Epithelial cell of esophagus (primary cell): ENCODE measurements at regions not wholly inside any gene's neighbourhood (a gene's known extent, or its start where the extent isn't known, plus 50 kb on each side); places are given as distances from the start of the nearest gene placed in this dataset.
"Not testable (repeated sequence)": the region's sequence is repeated elsewhere in the genome, so short reads cannot be mapped to it uniquely, and the experiment has no call there.

ENCODE experiments used
- DNase-seq: peaks from one replicate; pipeline ENCODE4 v3.0.0; 2010; ENCODE audit warnings: low read depth
- H3K4me3 ChIP-seq: 2 replicates; pipeline ENCODE4 v1.5.1; 2011; ENCODE audit warnings: mild to moderate bottlenecking, low read length, control low read depth
- TF ChIP-seq, protein P1 (sequence below): IDR thresholded peaks from 2 replicates; pipeline ENCODE4 v1.5.1; 2011; ENCODE audit warnings: low read depth, mild to moderate bottlenecking, low read length, control low read depth, inconsistent platforms; ENCODE audit not compliant: insufficient read depth; ENCODE audit errors: missing control alignments

GRCh38 chr2:193847991-193848390 lies 1653.3 kb upstream of the TMEFF2 start:
- DNase-seq: peak; percentile 18
- H3K4me3 ChIP-seq: no peak overlapping the region
- TF ChIP-seq, protein P1, sequence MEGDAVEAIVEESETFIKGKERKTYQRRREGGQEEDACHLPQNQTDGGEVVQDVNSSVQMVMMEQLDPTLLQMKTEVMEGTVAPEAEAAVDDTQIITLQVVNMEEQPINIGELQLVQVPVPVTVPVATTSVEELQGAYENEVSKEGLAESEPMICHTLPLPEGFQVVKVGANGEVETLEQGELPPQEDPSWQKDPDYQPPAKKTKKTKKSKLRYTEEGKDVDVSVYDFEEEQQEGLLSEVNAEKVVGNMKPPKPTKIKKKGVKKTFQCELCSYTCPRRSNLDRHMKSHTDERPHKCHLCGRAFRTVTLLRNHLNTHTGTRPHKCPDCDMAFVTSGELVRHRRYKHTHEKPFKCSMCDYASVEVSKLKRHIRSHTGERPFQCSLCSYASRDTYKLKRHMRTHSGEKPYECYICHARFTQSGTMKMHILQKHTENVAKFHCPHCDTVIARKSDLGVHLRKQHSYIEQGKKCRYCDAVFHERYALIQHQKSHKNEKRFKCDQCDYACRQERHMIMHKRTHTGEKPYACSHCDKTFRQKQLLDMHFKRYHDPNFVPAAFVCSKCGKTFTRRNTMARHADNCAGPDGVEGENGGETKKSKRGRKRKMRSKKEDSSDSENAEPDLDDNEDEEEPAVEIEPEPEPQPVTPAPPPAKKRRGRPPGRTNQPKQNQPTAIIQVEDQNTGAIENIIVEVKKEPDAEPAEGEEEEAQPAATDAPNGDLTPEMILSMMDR: no peak

- H3K4me3 ChIP-seq: no peak overlapping the region
- TF ChIP-seq, protein P1: no peak
- DNase-seq: peak; percentile 55
Measured at GRCh38 chr2:193847130-193847529, 1652.4 kb upstream of the TMEFF2 start.

DNA sequence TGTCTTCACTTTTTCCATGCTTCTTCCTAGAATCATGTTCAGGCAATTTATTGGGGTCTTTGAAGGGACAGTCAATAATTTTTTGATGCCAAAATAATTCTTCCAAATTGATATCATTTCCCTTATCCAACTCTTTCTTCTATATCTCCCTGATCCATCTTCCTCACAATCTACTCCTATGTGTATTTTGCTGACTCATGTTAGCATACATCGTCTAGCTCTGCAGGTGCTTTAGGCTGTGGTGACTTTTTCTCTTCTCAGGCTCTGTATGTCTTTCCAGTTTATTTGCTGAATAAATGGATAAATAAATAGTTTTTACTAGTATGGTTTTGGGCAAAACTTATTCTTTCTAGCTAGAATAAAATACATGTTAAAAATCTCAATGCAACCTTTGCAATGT lies 1650.9 kb upstream of the TMEFF2 start:
- H3K4me3 ChIP-seq: no peak overlapping the region
- DNase-seq: no peak
- TF ChIP-seq, protein P1: no peak

DNA sequence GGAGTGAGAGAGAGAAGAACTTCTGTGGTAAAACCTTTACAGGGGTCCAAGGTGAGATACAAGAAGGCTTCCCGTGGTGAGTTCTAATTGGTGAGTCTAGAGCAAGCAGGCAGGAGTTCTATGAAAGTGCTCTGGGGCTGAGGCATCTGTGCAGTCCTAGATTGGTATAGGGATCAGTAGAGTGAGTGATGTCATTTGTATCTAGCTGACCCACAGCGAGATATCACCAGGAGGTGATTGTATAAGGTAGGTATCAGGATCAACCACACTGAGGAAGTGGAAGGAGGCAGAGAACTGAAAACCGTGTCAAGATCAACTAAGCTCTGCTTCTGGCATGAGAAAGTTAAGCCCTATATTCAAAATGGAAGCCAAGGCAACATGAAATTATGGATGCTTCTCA lies 1648.9 kb upstream of the TMEFF2 start:
- no peak for DNase-seq
- H3K4me3 ChIP-seq: no peak overlapping the region
- TF ChIP-seq, protein P1: no peak

DNA sequence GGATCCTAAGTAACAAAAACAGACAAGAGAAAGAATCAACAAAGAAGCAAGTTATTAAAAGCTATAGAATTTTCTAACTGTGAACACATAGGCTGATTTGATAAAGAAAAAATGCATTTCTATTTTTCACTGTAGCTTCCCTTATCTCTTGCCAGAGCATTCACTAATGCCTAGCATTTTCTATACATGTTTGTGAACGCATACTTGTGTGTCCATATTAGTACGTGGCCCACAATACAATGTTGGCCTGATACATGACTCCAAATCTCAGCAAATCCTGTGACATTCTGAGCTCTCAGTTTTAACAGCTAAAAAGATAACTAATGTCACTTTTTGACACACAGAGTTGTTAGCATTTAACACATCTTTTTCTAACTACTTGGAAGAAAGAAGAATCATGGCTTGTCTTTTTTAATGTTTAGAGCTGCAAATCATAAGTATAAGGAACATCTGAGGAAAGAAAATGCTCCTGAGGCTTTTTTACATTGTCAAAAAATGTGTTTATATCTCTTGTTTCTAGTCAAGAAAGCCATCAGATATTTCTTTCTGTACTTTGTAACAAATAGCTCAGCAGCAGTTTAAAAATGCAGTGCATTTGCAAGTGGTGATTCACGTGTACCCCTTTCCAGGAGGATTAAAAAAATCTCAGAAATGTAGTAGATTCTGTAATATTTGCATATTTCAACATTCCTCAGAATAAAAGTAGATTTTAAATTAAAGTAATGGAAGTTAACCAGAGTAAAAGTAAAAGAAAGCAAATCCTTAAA lies 1646.8 kb upstream of the TMEFF2 start:
- H3K4me3 ChIP-seq: no peak overlapping the region
- TF ChIP-seq, protein P1: no peak
- no peak for DNase-seq

- TF ChIP-seq, protein P1: no peak
- no peak for DNase-seq
- H3K4me3 ChIP-seq: no peak overlapping the region
Measured at GRCh38 chr2:193837111-193837738, 1642.5 kb upstream of the TMEFF2 start.

- DNase-seq, H3K4me3 ChIP-seq: not testable (repeated sequence)
Measured at GRCh38 chr2:193836424-193837006, 1641.8 kb upstream of the TMEFF2 start.

DNA sequence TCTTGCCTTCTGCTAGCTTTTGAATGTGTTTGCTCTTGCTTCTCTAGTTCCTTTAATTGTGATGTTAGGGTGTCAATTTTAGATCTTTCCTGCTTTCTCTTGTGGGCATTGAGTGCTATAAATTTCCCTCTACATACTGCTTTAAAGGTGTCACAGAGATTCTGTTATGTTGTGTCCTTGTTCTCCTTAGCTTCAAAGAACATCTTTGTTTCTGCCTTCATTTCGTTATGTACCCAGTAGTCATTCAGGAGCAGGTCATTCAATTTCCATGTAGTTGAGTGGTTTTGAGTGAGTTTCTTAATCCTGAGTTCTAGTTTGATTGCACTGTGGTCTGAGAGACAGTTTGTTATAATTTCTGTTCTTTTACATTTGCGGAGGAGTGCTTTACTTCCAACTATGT lies 1639.2 kb upstream of the TMEFF2 start:
- peak; percentile 70 for DNase-seq
- H3K4me3 ChIP-seq: not testable (repeated sequence)
